Progenitor cell of endocrine pancreas (in vitro differentiated cells): ENCODE measurements at regions not wholly inside any gene's neighbourhood (a gene's known extent, or its start where the extent isn't known, plus 50 kb on each side); places are given as distances from the start of the nearest gene placed in this dataset.

Experiments used
- DNase-seq: peaks from one replicate; pipeline ENCODE4 v3.0.0; 2021; ENCODE audit warnings: low spot score; ENCODE audit not compliant: unreplicated experiment
- H3K27ac Mint-ChIP-seq: 2 replicates; pipeline ENCODE4 v1.8.0; 2021; ENCODE audit warnings: mild to moderate bottlenecking, moderate library complexity, mixed read lengths
- H3K27me3 Mint-ChIP-seq: 2 replicates; pipeline ENCODE4 v1.8.0; 2021; ENCODE audit warnings: mixed read lengths
- H3K36me3 Mint-ChIP-seq: 2 replicates; pipeline ENCODE4 v1.8.0; 2022; ENCODE audit warnings: mixed read lengths; ENCODE audit not compliant: insufficient read depth
- H3K4me1 Mint-ChIP-seq: 2 replicates; pipeline ENCODE4 v1.8.0; 2021; ENCODE audit warnings: low read depth, mixed read lengths
- H3K4me3 Mint-ChIP-seq: 2 replicates; pipeline ENCODE4 v1.8.0; 2021; ENCODE audit warnings: low read depth, mild to moderate bottlenecking, moderate library complexity, mixed read lengths
- H3K9me3 Mint-ChIP-seq: 2 replicates; pipeline ENCODE4 v1.8.0; 2021; ENCODE audit warnings: low read depth, mixed read lengths
- TF ChIP-seq, protein P1 (sequence below): fragments of 200-600 bp; sonication (generic); IDR thresholded peaks from one replicate; pipeline ENCODE4 v1.5.0; 2021; ENCODE audit warnings: antibody characterized with exemption, mild to moderate bottlenecking; ENCODE audit not compliant: unreplicated experiment

DNA sequence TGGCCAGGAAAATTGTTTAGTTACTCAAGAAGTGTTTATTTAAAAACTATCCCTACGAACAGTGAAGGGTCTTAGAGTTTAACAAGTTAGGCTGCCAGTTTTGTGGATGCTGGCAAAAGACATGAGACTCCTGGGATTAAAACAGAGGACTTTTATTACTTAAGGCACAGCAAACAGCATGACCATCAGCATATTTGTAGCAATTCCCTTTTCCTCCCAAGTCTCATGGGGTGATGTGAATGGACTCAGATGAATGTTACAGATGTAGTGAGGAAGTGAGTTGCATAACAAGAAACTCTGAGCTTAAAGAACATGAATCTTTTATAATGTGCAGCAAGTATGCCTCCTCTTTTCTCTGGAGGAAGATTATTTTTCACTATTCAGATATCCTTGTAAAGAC is 695.8 kb downstream of the RPS29 start:
- Mint-ChIP-seq H3K4me3 (no peak overlapping the region), H3K27ac (no peak overlapping the region), H3K36me3 (no peaks in the 10 kb centered on the region), H3K4me1 (no peaks in the 10 kb centered on the region), H3K9me3 (no peaks in the 10 kb centered on the region), H3K27me3 (no peaks in the 10 kb centered on the region)
- TF ChIP-seq, protein P1, sequence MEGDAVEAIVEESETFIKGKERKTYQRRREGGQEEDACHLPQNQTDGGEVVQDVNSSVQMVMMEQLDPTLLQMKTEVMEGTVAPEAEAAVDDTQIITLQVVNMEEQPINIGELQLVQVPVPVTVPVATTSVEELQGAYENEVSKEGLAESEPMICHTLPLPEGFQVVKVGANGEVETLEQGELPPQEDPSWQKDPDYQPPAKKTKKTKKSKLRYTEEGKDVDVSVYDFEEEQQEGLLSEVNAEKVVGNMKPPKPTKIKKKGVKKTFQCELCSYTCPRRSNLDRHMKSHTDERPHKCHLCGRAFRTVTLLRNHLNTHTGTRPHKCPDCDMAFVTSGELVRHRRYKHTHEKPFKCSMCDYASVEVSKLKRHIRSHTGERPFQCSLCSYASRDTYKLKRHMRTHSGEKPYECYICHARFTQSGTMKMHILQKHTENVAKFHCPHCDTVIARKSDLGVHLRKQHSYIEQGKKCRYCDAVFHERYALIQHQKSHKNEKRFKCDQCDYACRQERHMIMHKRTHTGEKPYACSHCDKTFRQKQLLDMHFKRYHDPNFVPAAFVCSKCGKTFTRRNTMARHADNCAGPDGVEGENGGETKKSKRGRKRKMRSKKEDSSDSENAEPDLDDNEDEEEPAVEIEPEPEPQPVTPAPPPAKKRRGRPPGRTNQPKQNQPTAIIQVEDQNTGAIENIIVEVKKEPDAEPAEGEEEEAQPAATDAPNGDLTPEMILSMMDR: no peak
- DNase-seq: no peak

DNA sequence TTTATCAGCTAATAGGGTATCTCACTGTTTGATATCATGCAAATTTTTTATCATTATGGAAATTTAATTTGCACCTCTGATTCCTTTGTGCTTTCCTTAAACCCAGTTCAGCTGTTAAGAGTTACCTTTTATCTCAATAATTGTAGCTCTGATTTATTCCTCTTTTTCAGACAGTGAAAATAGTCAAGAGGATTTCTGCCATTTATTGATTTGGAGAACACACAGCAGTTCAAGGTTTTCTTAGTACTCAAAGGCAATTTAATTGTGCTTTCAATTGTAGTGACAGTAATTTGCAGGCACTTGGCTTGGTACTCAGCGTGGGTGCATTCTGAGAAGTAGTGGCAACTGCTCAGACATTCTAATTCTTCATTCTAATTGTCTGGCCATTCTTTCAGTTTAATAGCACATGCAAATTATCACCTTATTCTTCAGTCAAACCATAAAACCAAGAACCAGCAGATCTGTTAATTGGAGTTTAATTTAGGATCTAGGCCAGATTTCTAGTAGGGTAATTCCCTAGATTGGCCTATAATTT is 709.3 kb downstream of the RPS29 start:
- H3K4me1 Mint-ChIP-seq: no peaks in the 10 kb centered on the region
- H3K36me3 Mint-ChIP-seq: no peaks in the 10 kb centered on the region
- no peaks in the 10 kb centered on the region for H3K9me3 Mint-ChIP-seq
- TF ChIP-seq, protein P1: no peak
- H3K27me3 Mint-ChIP-seq: no peaks in the 10 kb centered on the region
- H3K4me3 Mint-ChIP-seq: no peak overlapping the region
- no peak for DNase-seq
- H3K27ac Mint-ChIP-seq: no peak overlapping the region

DNA sequence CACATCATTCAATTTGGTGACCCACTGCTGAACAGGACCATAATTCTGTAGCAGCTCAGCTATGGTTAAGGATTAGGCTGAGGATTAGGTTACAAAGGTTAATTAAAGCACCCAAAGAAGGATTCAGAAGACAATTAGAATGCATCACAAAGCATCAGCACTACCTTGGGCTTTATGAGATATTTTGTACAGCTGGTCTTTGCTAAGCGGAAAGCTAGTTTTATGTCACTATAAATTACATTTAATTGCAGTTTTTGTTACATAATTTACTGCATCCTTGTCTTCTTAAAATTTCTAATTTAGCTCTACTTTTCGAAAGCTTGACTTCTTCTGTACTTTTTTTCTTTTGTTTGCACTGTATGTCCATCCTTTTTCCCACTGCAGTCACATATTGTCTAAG is 711.5 kb downstream of the RPS29 start:
- Mint-ChIP-seq H3K36me3 (no peaks in the 10 kb centered on the region), H3K4me1 (no peaks in the 10 kb centered on the region), H3K27ac (no peak overlapping the region), H3K4me3 (no peak overlapping the region), H3K27me3 (no peaks in the 10 kb centered on the region), H3K9me3 (no peaks in the 10 kb centered on the region)
- TF ChIP-seq, protein P1: no peak
- DNase-seq: no peak

DNA sequence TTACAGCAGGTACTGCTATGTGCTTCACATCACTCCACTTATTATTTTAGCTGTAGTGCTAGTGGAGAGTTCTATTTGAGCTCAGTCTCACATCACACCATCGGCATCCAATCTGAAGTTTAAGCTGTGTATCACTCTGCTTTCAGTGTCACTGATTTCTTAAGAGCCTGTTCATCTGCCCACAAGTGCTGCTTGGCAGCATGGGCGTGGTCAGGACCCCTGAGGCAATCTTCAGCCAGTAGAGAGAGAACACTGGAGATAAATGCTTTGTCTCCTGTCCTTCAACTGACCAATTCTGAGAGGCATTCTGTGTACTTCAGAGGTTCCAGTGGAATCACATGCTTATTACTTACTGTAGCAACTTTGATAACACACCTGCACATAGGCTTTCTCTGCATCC is 728.8 kb downstream of the RPS29 start:
- Mint-ChIP-seq H3K9me3 (no peaks in the 10 kb centered on the region), H3K27me3 (no peaks in the 10 kb centered on the region), H3K4me3 (no peak overlapping the region), H3K27ac (no peak overlapping the region), H3K4me1 (no peaks in the 10 kb centered on the region), H3K36me3 (no peaks in the 10 kb centered on the region)
- DNase-seq: no peak
- TF ChIP-seq, protein P1: no peak

DNA sequence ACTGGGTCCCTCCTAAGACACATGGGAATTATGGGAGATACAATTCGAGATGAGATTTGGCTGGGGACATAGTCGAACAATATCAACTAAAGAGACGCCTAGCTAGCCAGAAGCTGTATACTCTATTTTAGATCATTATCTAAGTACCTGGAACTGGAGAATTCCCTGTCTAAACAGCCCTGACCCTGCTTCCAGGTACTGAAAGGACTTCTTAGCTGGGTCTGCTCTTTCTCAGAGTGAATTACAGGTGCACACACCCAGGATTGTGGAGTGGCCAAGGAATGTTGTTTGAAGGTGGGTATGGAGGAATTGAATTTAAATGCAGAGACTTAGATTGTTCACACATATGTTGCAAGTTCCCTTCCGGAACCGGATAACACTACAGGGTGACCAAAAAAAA is 733.0 kb downstream of the RPS29 start:
- H3K27me3 Mint-ChIP-seq: no peaks in the 10 kb centered on the region
- H3K27ac Mint-ChIP-seq: no peak overlapping the region
- TF ChIP-seq, protein P1: no peak

More for the DNA sequence above, 733.0 kb downstream of the RPS29 start:
- H3K36me3 Mint-ChIP-seq: no peaks in the 10 kb centered on the region
- no peak for DNase-seq
- H3K4me1 Mint-ChIP-seq: no peaks in the 10 kb centered on the region
- no peaks in the 10 kb centered on the region for H3K9me3 Mint-ChIP-seq
- H3K4me3 Mint-ChIP-seq: no peak overlapping the region
